ENCODE measurements at regions not wholly inside any gene's neighbourhood (a gene's known extent, or its start where the extent isn't known, plus 50 kb on each side); places are given as distances from the start of the nearest gene placed in this dataset.

DNA sequence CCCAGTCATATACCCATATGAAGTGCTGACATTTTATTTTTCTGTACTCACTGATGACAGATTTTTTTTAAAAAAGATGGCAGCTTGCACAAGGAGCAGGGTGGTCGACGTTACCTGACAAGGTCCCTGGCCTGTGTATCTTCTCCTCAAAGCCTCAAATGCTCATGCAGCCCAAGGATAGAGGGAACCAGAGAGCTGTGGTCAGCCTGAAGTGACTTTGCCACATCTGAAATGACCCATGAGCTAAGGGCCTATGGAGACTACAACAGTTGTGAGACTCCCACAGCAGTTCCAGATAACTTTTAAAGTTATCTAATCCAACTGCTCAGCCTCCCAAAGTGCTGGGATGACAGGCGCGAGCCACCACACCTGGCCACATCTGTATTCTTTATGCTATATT lies 131.1 kb downstream of the GLUL start:
- in situ Hi-C loops (cut with MboI; ENCODE audit: low pct_ligation_motif_present in 1 of 4, low pct_unique_long_range_greater_than_20kb in 1 of 4, low sequenced_read_pairs in 3 of 4), result no loop called here
- Histone ChIP-seq H3K27ac (no peak overlapping the region), H3K4me1 (peaks cover 0 to 9% (median 3%) of the 10 kb centered on the region in 4 donors), H3K36me3 (no peaks in the 10 kb centered on the region), H3K4me3 (no peak overlapping the region), H3K27me3 (no peaks in the 10 kb centered on the region), H3K9me3 (no peaks in the 10 kb centered on the region)
- intact Hi-C loops (cut with DNase I; ENCODE audit: low total_unique reads), result no loop called here
- 96 to 100% methylated on average over 1 to 4 of the region's 4 CpGs for WGBS, 2 donors (ENCODE audit: low coverage in 1 of 2)
- no peak for DNase-seq
- TF ChIP-seq POLR2A (IDR thresholded peaks at IDR 0.05) (no peak), POLR2AphosphoS5 (IDR thresholded peaks at IDR 0.05) (no peak), EP300 (IDR thresholded peaks at IDR 0.05; ENCODE audit: low read depth) (no peak), CTCF (IDR thresholded peaks at IDR 0.05) (no peak)

- intact Hi-C loops (cut with DNase I; ENCODE audit: low total_unique reads), result no loop called here
- H3K27me3 ChIP-seq, result no peaks in the 10 kb centered on the region
- no peaks in the 10 kb centered on the region for H3K36me3 ChIP-seq
- H3K4me1 ChIP-seq, result peaks cover 0 to 9% (median 3%) of the 10 kb centered on the region in 4 donors
- 71 to 74% methylated on average over 2 of the region's 2 CpGs for WGBS, 2 donors (ENCODE audit: low coverage in 1 of 2)
- no peak for DNase-seq
- no peak for TF ChIP-seq POLR2A (IDR thresholded peaks at IDR 0.05)
- TF ChIP-seq EP300 (IDR thresholded peaks at IDR 0.05; ENCODE audit: low read depth), result no peak
- TF ChIP-seq CTCF (IDR thresholded peaks at IDR 0.05), result no peak
- TF ChIP-seq POLR2AphosphoS5 (IDR thresholded peaks at IDR 0.05), result no peak
- H3K9me3 ChIP-seq, result no peaks in the 10 kb centered on the region
- in situ Hi-C loops (cut with MboI; ENCODE audit: low pct_ligation_motif_present in 1 of 4, low pct_unique_long_range_greater_than_20kb in 1 of 4, low sequenced_read_pairs in 3 of 4), result no loop called here
- H3K4me3 ChIP-seq, result no peak overlapping the region
- H3K27ac ChIP-seq, result peak overlapping the region in 1 of 4 donors; percentile 49
Observed at GRCh38 chr1:182259968-182260367, 131.6 kb downstream of the GLUL start.

- Histone ChIP-seq H3K9me3 (no peaks in the 10 kb centered on the region), H3K27me3 (no peaks in the 10 kb centered on the region), H3K4me1 (peaks cover 0 to 9% (median 3%) of the 10 kb centered on the region in 4 donors), H3K4me3 (no peak overlapping the region), H3K27ac (peak overlapping the region; percentile 15 to 49 (median 17)), H3K36me3 (no peaks in the 10 kb centered on the region)
- TF ChIP-seq EP300 (IDR thresholded peaks at IDR 0.05; ENCODE audit: low read depth) (no peak), POLR2A (IDR thresholded peaks at IDR 0.05) (no peak), CTCF (IDR thresholded peaks at IDR 0.05) (no peak), POLR2AphosphoS5 (IDR thresholded peaks at IDR 0.05) (no peak)
- in situ Hi-C loops (cut with MboI; ENCODE audit: low pct_ligation_motif_present in 1 of 4, low pct_unique_long_range_greater_than_20kb in 1 of 4, low sequenced_read_pairs in 3 of 4) (no loop called here), intact Hi-C loops (cut with DNase I; ENCODE audit: low total_unique reads) (no loop called here)
- WGBS, 2 donors (ENCODE audit: low coverage in 1 of 2), result 33 to 42% methylated on average over 1 to 4 of the region's 4 CpGs
- DNase-seq, result peak; percentile 55
Observed at GRCh38 chr1:182259229-182259872, 132.2 kb downstream of the GLUL start.

DNA sequence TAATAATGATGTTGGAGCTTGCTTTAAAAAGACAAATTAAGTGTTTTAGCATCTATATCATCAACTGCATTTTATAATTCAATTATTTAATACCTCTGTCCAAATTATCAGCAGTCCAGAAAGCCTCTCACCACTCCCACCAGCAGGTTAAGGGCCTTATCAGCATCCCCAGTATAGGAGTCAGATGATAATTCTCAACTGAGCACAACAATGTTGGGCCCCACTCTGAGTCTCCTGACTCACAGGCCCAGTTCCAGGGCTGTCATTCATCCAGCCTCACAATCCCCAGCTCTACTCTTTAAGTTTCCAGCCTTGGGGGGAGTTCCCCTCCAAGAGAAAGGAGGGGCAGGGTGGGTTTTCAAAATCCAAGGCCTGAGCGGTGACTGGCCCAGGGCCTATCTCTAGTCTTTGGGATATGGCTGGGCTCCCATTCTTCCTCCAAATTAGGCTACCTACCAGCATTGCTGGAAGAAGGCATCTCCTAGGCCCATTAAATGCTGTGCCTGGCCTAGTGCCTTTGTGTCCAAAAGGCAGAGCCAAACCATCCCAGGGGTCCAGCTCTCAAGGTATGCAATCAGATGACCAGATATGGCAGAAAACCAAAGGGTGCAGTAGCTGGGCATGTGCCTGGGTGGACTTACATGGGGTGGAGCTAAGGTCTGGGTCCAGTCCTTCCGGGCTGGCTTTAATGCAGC lies 134.1 kb downstream of the GLUL start:
- WGBS, 2 donors (ENCODE audit: low coverage in 1 of 2), result 100% methylated on average over 1 to 2 of the region's 2 CpGs
- no peaks in the 10 kb centered on the region for H3K9me3 ChIP-seq
- no peak for DNase-seq
- H3K4me3 ChIP-seq, result no peak overlapping the region
- intact Hi-C loops (cut with DNase I; ENCODE audit: low total_unique reads), result no loop called here
- no peaks in the 10 kb centered on the region for H3K27me3 ChIP-seq
- peaks cover 0 to 9% (median 3%) of the 10 kb centered on the region in 4 donors for H3K4me1 ChIP-seq
- in situ Hi-C loops (cut with MboI; ENCODE audit: low pct_ligation_motif_present in 1 of 4, low pct_unique_long_range_greater_than_20kb in 1 of 4, low sequenced_read_pairs in 3 of 4), result no loop called here
- TF ChIP-seq CTCF (IDR thresholded peaks at IDR 0.05) (no peak), EP300 (IDR thresholded peaks at IDR 0.05; ENCODE audit: low read depth) (no peak), POLR2A (IDR thresholded peaks at IDR 0.05) (no peak), POLR2AphosphoS5 (IDR thresholded peaks at IDR 0.05) (no peak)
- H3K27ac ChIP-seq, result no peak overlapping the region
- H3K36me3 ChIP-seq, result no peaks in the 10 kb centered on the region
